UCSD-AML1 (cell line): ENCODE measurements at regions not wholly inside any gene's neighbourhood (a gene's known extent, or its start where the extent isn't known, plus 50 kb on each side); places are given as distances from the start of the nearest gene placed in this dataset.

Experiments
- DNase-seq: peaks from one replicate; lab custom pipeline; 2025; ENCODE audit not compliant: unreplicated experiment; lab: John Stamatoyannopoulos, UW

GRCh38 chr3:40848421-40848820, 323.7 kb downstream of the ZNF621 start:
- no peak for DNase-seq

DNA sequence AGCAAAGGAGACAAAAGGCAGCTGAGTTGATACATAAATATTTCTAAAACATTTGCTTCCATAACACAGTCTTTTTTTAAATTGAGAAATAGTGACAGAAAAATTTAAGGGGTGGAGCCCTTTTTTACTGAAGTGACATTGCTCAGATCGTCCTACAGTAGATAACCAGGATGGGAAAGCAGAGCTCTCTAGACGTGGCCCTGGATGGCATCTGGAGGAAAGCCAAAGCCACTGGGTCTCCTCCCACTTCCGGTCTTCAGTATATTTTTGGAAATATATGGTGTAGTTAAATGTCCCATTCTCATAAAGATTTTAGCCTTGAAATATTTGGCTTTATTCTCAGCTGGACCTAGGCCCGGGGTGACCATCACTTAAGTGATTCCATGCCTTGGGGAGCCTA, 326.1 kb downstream of the ZNF621 start:
- no peak for DNase-seq

GRCh38 chr3:40851836-40852235, 327.1 kb downstream of the ZNF621 start:
- no peak for DNase-seq

- no peak for DNase-seq
These were observed 328.0 kb downstream of the ZNF621 start for GRCh38 chr3:40852712-40853111.

GRCh38 chr3:40853474-40853873, 328.7 kb downstream of the ZNF621 start:
- no peak for DNase-seq

- no peak for DNase-seq
These were observed 331.1 kb downstream of the ZNF621 start for GRCh38 chr3:40855871-40856270.

- DNase-seq, result no peak
These were observed 333.8 kb downstream of the ZNF621 start for GRCh38 chr3:40858364-40859115.

DNA sequence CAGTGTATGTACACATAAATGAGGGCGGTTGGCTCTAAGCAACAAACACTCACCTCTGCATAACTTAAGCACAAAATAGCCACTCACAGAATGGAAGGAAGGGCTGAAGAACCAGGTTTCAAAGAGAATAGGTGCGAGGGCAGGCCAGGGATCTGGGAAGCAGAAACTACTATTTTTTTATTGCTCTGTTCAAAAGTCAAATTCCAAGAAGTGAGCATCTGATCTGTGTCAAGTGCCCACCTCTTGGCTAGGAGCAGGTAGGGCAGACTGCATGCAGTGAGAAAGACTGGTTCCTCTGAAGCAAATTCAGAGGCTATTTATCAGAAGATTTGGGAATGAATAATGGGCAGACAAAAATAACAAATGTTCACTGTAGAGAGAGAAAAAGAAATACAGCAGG, 336.4 kb upstream of the CTNNB1 start:
- DNase-seq, result no peak

- DNase-seq, result no peak
These were observed 335.0 kb upstream of the CTNNB1 start for GRCh38 chr3:40864146-40864782.

DNA sequence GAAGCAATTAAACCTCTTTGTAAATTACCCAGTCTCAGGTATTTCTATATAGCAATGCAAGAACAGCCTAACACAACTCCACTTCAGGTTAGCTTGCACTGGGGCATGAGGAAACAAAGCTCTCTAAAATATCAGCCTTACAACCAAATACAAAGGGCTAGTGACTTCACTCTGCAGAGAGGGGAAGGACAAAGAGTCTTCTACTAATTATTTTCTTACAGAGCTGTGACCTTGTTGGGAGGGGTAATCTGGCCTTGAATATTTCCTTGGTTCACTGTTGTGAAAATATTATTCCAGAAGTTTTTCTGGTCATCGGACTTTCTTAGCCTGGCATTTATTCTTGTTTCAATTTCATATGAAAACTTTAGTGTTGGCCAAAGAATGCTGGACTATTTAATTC, 334.4 kb upstream of the CTNNB1 start:
- DNase-seq, result no peak

DNA sequence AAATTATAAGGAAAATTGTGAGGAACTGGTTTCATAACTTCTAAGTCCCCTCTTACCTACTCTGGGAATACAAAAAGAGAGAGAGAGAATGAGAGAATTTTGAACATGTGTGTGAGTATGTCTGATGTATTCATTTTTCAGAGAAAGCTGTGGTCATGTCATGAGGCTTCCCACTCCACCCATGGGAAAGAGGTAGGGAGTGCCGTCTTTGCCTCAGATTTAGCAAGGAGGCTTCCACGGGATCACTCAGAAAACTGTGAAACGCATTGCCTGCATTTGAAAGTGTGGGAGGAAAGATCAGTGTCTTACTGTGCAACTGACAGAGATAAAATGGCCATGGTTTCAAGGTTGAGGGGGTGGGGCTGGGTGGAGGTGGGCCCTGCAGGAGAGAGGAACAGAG, 331.5 kb upstream of the CTNNB1 start:
- DNase-seq, result no peak

GRCh38 chr3:40869013-40869412, 330.3 kb upstream of the CTNNB1 start:
- no peak for DNase-seq

DNA sequence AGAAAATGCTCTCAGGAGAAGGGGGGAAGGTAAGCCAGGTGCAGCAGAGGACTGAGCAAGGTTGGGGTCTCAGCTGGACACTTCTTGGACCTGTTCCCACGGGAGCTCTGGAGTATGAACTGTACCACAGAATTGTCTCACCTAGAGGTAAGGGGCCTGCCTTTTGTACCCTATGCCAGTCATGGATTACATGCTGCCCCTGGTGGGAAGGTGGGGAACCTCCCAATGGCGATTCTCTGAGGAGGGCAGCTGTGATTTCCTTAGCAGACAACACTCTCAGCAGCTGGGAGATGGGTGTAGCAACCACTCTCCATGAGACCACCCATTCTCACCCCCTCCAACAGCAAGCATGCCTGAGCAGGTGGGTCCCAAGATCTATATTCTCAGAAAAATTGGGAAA, 329.4 kb upstream of the CTNNB1 start:
- DNase-seq, result no peak

- DNase-seq, result no peak
These were observed 327.9 kb upstream of the CTNNB1 start for GRCh38 chr3:40871394-40871793.

DNA sequence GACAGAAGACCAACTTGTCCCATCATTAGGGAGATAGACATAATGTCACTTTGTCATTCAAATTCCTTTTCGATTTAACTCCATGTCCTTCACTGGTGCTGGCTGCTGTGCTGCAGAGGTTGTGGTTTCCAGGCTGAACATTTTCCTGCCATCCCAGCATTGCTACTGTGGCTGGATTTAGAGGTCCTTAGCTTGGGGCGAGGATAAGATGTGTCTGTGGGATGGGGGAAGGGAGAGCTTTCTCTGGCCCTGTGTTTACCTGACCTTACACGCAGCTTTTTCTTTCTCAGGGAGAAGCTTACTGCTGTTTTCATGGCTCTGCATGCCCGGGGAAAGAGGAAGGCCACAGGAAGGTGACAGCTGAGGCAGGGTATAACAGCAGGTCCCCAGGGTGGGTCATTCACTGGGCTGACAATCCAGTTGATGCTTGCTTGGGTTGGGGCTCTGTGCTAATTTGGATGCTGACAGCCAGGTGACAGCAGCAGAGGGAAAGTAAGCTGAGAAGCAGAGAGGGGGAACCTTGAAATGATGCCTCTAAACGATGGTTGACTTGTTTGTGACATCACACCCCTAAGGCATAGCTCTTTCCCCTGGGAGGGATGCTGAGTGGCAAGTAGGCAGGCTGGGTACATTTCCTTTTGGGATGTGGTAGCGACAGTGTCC, 326.9 kb upstream of the CTNNB1 start:
- no peak for DNase-seq

DNA sequence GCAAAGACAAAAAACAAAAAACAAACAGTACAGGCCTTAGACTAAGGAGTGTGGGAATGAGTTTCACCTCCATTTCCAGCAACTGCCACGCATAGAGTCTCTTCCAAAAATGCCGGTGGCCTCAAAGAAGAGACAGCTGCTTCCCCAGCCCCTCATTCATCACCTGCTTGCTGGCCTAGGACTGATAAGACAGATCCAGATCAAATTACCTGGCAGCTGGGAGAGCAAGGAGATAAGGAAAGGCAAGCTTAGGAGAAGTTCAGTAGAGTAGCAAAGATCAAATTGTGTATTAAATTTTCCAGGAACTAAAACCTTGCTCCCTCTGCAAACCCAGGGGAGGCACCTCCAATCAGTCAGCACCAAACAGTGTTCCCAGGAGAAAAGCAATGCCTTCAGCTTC, 325.8 kb upstream of the CTNNB1 start:
- no peak for DNase-seq

DNA sequence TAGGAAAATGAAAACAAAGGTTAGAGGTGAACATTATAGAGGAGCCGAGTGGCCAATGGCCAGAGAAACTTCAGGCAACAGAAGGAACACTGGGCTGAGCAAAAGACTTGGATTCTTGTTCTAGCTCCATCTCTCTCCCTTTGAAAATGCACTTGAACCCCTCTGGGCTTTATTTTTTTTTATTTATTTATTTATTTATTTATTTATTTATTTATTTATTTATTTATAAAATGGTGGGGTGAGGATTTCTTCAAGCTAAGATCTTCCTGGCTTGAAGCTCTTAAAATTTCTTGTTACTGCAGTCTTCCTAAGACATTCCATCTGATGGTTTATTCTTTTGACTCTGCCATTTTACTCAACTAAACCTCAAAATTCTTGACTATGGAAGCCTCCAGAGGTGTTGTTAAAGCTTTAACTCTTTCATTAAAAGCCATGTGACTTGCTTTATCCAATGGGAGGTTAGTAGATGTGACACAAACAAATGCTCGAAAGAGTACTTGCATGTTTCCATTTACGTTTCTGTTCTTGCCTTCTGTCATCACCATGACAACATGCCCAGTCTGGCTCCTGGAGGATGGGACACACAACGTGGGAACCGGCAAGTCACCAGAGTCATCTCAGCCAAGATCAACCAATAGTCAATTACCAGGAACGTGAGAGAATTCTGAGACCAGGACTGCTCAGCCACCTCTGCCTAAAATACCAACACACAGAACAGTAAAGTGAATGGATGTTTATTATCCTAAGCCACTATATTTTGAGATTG, 325.2 kb upstream of the CTNNB1 start:
- DNase-seq, result no peak

DNA sequence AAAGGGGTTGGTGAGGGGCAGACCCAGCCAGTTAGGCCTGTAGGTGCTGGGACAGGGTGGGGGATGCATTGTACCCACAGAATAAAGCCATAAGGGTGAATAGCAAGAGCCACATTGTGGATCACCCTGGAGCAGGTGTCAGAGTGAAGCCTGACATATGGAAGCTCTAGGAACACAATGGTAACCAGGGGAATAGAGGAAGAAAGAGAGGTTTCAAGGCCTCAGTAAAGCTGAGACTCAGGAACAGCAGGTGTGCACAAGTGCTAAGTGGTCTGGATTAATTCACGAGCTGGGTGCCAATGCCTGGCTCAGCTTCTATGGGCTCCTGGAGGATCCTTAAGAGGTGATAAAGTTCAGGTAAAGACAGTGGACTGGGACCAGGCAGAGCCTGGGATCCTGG, 323.7 kb upstream of the CTNNB1 start:
- no peak for DNase-seq

DNA sequence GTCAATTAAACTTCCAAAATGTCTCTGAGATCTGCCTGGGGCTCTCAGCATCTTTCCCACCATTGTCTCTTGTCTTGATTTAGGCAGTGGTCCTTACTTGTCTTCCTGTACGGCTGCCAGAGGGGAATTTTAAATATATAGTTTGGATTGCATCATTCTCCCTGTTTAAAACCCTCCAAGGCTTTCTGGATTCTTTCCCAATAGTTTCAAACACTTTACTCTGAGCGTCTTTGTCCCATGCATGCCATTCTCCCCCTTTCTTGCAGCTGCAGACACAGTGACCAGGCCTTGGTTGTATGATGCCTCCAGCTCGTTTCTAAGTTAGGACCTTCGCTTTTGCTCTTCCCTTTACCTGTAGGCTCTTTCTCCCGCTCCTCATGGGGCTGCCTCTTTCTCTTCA, 323.3 kb upstream of the CTNNB1 start:
- no peak for DNase-seq

GRCh38 chr3:40876496-40876895, 322.8 kb upstream of the CTNNB1 start:
- no peak for DNase-seq

DNA sequence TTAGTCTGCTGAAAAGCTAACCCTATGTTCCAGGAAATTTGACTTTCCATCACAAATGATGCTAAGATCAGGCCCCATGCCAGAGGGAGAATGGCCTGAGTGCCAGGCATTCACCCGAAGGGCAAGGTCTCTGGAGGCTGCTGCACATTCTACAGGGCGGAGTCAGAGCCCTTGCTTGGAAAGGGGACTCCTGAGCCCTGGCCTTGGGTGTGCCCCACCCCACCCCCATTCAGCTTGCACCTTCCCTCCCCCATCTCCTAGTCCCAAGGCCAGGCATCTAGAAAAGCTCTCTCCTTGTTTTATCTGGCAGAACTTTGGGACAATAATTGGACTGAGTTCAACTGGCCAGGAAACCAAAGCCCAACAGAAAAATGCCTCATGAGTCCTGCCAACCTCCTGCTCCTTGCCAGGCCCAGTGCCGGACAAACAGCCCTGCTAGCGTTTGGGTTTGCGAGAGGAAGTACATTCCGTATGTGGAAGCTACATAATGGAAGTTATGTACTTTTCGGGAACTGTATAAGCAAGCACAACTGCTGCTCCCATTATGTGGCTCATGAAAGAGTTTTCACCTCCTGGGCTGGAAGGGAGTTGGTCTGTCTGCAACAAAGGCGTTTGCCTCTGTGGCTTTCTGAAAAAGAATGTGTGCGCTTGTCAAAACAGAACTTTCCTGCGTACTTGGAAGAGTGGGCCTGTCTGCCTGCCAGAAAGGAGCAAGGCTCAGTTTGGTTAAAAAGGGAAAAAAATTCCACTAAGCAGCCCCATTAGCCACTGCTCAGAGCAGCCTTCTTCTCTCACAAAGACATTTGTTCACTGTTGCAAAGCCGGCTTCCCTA, 321.5 kb upstream of the CTNNB1 start:
- DNase-seq, result no peak
